NCI-H146 (cell line): ENCODE measurements at regions not wholly inside any gene's neighbourhood (a gene's known extent, or its start where the extent isn't known, plus 50 kb on each side); places are given as distances from the start of the nearest gene placed in this dataset.
"Not testable (repeated sequence)": the region's sequence is repeated elsewhere in the genome, so short reads cannot be mapped to it uniquely, and the experiment has no call there.

Experiments used
- DNase-seq: peaks from one replicate; lab custom pipeline; 2025; lab: John Stamatoyannopoulos, UW

DNA sequence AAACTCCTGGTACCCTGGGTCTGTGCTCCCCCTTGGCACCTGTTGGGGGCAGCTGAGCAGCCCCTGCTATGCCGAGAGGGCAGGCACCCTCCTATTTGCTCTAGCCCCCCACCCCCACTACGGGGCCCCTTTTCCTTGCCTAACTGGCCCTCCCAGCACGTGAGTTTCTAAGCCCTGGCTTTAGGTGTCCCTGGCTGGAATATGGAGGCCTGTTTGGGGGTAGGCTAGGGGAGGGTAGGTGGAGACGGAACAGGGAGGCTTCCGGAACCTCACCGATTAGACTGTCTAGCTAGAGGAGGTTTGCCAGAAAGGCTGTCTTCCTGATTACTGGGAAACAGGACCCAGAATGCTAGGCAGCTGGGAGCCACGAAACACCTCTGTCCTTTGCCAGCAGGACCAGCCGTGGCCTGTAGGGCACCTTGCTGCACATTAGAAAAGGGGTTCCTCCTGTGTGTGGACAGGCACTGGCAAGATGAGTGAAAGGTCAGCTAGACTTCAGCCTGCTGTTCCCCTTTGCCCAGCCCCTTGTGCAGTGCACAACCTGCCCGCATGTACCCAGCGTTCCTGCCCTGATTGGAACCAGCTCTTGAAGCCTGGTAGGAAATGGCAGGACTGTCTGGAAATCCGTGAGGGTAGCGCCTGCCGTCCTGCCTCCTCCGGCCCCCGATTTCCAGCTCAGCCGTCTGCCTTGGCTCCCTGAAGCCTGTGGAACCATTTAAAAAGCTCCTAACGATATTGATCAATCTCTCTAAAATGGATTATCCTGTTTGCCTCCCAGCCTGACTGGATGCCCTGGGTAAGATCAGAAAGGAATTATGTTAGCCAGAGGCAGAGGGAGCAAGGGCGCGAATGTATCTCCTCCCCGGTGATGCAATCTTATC lies 83.4 kb upstream of the GSE1 start:
- no peak for DNase-seq

DNA sequence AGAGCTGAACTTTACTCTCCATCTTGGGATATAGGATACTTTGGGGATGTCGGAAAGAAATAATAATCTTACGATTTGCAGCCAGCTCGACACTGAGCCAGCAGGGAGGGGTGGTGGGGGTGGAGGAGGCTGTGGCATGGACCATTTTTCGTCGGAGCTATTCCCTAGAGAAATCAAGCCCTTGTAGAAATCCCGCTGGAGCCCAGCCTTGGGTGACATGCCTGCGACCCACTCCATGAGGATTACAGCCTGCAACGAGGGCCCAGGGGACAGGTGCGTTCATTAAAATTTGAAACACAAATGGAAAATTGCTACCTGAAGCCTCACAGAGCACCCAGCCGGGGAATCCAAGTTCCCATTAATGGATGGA lies 82.8 kb upstream of the GSE1 start:
- DNase-seq = no peak

DNA sequence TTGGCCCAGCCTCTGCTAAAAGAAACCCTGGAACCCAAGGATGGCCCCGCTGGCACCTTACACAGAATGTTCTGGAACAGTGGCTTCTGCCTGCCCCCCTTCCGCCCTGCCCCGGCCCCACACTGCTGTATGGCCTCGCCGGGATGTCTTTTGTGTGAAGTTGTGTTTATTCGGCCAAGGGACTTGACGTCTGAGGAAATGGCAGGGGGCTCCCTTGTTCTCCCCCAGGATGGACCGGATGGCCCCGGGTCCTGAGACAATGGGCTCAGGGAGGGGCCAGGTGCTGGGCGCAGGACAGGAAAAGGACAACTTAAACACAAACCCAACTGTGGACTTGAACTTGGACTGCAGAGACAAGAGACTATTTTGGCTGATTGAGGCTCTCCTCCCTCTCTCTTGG lies 81.6 kb upstream of the GSE1 start:
- no peak for DNase-seq

DNA sequence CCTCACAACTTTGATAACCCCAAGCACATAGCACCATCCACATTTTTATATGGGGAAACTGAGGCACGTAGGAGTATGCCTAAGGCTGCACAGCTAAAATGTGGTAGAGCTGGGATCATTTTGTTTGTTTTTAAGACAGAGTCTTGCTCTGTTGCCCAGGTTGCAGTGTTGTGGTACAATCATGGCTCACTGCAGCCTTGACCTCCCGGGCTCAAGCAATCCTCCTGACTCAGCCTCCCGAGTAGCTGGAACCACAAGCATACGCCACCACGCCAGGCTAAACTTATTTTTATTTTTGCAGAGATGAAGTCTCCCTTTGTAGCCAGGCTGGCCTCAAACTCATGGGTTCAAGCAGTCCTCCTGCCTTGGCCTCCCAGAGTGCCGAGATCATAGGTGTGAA lies 81.0 kb upstream of the GSE1 start:
- DNase-seq = no peak

DNA sequence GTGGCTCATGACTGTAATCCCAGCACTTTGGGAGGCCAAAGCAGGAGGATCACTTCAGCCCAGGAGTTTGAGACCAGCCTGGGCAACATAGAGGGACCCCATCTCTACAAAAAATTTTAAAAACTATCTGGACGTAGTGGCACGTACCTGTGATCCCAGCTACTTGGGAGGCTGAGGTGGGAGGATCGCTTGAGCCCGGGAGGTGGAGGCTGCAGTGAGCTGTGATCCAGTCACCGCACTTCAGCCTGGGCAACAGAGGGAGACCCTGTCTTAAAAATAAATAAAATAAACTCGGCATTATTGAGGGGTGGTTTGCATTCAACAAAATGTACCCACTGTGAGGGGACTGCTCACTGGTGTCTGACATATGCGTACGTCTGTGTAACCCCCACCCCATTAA lies 79.5 kb upstream of the GSE1 start:
- not testable (repeated sequence) for DNase-seq

DNA sequence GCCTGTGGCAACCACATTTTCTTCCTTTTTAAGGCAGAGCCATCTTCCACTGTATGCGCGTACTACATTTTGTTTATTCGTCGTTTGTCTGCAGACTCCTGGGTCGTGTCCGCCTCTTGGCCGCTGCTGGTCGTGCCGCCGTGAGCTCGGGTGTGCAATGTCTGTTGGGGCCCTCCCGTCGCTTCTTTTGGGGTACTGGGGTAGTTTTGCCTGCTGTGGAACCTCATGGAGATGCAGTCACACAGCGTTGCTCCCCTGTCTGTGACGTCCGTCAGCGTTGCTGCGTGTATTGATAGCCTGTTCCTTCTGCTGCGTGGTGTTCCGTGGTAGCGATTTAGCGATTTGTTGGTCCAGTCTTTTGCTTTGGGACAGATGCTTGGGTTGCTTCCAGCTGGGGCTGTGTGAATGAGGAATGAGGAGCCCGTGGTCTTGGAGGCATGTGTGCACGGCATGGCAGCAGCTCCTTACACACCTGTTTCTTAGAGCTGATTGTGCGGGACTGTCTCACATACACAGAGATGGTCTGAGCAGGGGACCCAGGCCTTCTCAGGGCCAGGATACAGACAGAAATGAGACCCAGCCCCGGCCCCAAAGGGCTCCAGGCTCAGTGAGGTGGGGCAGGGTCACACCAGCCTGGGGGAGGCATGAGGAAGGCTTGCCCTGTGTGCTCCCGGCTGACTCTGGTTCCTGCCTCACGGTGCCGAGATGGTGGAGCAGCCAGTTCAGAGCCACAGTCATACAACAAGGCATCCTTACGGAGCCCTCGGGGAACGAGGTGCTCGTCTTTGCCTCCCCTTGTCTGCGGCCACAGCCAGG lies 78.4 kb upstream of the GSE1 start:
- no peak for DNase-seq

DNA sequence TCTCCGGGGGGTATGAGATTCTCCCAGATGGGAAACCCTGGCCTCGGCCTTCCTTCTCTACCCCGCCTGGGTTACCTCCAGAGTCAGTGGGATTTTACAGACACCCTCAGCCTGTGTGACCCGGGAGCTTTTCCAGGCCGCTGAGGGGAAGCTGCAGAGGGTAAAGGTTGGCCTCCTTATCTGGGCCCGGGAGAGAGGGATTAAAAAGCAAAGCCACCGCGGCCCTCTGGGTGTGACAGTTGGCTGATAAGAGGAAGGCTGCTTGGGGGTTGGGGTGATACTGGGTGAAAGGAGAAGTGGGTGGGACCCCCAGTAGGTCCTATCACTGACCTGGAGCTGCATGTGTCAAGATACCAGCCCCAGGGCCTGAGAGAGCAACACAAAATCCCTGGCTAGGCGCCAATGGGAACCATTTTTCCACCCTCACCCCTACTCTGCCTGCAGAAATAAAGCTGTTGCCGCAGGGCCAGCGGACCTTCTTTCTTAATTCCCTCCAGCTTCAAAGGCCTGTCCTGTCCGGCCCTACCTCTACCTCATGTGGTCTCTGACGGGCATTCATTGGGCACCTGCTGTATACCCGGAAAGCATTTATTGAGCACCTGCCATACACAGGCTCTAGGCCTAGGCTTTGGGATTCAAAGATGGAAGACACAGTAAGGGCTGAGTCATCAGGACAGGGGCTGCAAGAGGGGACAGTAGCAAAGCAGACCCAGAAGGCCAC lies 77.6 kb upstream of the GSE1 start:
- DNase-seq = no peak

DNA sequence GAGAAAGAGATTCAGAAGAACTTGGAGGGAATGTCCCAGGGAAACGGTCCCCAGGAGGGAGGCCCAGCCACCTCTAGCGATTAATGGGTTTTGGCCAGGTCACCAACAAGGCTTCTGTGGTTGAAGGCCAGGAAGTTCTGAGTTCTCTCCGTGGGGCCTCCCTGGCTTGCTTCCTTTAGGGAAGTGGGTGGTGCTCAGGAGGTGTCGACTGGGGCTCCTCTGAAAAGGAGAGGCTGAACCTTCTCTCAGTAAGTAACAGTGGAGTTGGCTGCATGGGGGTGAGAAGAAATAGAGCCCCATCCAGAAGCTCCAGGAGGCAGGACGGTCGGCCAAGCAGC lies 77.1 kb upstream of the GSE1 start:
- DNase-seq = no peak

DNA sequence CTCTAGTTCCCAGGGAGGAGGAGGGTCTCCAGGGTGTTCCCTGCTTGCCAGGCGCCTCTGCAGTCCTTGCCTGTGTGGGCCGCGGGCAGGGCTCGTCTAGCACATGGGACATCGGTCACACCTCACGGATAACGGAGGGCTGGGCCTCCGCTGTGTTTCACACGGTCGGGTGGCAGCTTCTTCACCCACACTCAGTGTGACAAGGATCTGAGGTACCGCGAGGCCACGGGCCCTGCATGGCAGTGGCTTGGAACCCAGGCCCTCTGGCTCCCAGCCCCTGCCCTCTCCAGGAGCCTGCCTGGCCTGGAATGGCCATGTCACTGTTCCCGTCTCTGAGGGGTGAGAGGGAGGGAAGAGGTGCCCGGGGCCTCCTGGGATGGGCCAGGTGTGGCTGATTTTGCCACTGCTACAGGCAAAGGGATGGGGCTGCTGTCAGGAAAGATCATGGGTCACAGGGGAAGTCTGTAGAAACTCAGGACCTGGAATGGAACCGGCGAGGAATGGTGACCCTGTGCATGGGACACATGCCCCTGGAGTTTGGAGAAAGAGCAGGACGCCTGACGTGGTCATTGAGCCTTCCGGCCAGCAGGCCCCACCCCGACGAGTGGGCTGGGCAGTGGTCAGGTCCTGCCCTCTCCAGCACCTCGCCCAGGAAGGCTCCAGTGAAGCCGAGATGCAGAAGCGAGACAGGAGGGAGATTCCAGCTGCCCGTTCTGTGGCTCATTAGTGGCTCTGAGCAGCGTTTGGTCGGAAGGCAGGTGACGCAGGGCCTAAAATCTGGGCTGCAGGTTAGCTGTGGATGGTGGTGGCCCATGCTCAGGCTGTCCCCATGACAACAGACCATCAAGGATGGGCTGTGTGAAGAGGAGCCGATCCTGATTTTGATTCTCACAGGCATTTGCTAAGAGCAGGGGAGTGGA lies 76.5 kb upstream of the GSE1 start:
- DNase-seq = no peak

DNA sequence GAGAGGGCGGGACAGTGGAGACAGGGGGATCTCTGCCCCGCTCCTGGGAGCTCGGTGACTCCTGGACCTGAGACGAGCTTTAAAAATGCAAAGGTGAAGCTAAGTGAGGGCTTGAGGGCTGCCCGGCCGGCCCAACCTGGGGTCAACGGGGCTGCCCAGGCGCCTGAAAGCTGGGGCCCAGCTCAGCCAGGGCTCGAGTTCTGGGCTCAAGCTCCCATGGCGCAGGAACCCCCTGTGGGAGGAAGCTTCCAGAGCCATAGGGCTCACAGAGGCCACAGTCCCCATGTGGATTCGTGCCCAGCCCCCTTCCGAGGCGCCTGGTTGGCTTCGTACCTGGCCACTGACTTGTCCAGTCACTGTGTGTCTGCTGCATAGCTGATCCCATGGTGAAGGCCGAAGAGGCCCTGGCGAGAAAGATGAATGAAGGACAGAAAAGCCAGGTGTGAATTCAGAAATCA lies 75.8 kb upstream of the GSE1 start:
- no peak for DNase-seq

DNA sequence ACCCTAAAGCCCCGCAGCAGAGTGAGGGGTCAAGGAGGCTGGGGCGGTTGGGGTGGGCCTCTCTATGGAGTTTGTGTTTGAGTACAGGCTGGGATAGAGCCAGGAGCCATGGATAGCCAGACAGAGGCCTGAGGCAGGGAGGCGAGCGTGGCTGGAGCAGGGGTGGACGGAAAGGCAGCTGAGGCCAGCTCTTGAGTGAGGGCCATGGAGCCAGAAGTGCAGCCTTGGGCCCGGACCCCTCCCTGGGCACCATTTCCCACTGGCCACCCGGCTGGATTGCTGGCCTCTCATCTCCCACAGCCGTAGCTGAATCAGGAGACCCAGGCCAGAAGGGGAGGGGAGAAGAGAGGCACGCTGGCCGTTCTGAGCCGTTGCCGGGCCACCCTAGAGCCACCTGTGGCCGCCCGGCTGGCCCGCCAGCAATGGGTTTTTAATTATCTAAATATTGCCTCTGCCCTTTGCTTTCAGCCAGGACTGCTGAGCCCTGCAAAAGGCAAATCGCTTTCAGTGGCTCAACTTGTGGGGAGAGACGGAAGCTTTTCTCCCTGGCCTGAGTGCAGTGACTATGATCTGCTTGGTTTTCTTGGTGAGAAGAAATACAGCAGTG lies 75.2 kb upstream of the GSE1 start:
- no peak for DNase-seq

DNA sequence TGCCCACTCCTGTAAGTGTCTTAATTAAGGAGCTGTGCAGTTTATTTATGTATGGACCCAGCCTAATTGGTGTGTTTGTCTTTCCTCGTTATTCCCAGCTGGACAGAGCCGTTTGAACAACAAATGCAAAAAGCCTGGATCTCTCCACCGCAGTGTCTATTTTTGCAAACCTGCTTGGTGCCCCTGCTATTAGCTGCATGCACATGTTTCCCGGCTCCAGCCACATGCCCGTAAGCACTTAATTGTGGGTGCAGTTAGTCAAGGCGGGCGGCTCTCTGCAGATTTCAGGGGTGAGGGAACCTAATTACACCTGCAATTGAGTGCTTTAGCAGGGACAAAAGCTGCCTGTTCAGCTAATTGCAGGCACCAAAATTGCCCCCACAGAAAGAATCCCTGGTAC lies 74.0 kb upstream of the GSE1 start:
- DNase-seq = peak; percentile 79

DNA sequence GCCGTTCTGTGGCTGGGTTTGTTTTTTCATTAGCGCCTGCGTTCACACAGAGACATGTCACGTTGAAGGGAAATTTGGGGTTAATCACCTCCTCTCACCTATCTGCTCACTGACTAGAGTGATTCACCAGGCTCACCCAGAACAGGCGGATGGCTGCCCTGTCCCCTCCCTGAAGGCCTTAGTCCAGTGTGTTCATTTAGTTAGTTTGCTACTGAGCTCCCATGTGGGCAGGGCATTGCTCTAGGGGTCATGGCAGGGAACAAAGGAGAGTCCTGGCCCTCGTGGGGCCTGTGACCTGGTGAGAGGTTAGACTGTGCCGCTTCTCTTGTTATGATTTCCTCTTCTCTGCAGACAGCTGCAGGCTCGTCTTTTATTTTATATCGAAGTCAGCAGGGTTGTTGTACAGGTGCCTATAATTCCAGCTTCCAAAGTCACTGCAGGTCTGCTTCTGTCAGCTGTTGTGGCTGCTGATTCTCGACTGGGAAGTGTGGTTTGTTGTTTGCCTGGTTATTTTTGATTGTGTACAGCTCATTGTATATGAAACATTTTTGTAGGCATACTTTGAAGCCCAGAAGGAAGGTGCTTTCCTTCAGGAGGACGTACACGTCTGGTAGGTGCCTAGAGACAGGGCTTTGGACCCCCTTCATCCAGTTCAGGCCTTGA lies 73.4 kb upstream of the GSE1 start:
- DNase-seq = no peak

DNA sequence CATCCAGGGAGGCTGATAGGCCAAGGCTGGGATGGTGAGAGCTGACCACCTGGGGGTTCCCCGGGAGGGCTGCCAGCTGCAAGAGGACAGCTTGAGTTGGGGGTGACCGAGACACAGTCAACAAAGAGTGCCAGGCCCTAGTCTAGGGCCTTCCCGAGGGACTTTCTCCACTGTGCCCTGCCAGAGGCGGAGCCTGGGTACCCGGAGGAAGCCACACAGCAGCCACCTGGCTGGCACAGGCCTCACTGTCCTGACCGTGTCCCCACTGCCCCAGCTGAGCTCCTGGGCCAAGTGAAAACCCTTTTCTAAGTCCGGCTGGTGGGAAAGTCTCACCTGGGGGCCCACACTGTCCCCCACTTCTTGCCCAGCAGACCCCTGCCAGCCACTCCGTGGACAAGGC lies 71.9 kb upstream of the GSE1 start:
- DNase-seq = no peak

DNA sequence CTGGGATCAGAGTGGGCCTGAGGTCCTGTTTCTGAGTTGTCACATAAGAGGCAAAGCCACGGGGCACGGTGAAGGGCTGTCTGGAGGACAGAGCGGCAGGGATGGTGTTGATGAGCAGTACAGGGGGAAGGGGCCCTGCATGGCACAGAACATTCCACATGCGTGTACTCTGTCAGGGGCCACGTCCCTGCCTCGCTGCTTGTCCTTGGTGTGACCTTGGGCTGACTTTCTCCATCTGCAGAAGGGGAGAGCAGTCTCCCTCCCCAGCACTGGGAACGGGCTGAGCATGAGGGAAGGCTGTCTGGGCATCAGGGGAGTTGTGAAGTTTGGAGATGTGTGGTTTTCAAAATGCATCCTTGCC lies 71.5 kb upstream of the GSE1 start:
- DNase-seq = no peak

DNA sequence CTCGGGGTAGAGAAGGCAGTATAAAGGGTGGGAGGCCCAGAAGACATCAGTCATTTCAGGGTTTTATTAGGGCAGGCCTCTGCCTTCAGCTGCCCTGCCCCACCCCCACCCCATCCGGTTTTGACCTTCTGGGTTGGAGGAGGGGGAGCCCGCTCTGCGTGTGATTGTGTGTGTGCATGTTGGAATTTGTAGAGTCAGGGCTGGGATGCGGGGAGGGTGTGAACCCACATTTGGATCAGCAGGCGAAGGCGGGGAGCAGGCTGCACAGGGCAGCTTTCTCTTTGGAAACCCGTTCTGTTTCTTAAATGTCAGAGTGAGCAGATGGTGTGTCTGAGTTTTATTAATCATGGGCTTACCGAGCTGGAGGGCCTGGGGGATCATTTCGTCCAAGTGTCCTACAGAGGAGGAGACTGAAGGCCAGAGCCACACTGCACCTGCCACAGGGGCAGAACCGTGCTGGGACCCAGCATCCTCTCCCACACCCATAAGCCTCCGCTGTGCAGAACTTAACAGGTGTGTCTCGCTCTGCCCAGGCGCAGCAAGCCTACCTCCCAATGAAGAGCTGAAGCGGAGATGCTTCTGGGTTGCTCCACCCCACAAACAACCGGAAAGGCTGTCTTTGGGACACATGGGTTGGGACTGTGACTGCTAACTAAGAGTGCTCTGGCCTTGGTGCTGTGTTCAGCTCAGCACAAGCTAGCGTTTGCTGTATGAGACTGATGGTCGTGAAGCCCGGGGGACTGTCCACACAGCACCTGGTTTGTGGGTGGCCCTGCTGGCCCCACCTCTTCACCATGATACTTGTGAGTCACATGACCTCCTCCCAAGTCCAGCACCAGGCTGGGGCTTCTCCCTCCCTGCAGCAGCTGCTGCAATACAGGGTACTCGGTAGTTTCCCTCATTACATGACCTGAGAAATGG lies 70.9 kb upstream of the GSE1 start:
- no peak for DNase-seq

DNA sequence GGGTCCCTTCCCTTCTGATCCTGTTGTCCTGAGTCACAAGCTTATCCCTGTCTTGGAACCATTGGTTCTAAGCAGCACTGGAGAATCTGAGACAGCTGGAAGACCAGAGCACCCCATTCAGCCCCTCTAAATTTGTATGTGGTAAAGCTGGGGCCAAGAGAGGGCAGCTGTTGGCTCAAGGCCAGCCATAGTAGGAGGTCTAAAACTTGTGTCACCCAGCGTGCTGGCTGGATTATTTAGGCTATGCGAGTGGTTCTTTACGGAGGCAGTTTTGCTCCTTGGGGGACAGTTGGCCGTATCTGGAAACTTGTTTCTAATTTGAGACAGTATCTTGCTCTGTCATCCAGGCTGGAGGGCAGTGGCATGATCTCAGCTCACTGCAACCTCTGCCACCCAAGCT lies 69.6 kb upstream of the GSE1 start:
- DNase-seq = no peak

DNA sequence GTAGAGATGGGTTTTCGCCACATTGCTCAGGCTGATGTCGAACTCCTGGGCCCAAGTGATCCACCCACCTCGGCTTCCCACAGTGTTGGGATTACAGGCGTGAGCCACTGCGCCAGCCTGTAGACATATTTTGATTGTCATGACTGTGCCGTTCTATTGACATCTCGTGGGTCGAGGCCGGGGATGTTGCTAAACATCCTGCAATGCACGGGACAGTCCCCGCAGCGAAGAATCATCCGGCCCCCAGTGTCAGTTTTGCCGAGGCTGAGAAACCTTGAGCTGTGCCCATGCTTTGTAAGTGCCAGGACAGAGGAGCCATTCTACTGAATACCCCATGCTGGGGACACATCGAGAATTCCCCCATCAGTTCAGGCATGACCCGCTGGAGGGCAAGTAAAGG lies 69.1 kb upstream of the GSE1 start:
- DNase-seq = no peak

DNA sequence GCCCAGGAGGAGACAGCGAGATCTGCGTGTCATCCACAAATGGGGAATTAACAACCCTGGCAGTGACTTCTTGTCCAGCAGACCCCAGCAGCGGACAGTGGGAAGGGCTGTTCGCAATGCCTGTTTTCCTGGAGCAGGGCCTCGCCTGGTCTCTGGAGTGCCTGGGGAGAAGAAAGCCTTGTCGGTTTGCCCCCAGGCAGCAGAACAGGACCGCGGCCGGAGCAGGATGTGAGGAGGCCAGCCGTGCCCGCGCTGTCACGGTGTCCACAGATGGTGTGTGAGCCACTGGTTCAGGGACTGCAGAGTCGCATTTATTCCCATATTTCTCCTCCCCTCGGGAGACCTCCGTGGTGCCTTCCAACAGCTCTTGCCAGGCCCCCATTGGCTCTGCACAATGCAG lies 68.5 kb upstream of the GSE1 start:
- no peak for DNase-seq
